Sigmoid colon (tissue), 4 donors: ENCODE measurements at regions not wholly inside any gene's neighbourhood (a gene's known extent, or its start where the extent isn't known, plus 50 kb on each side); places are given as distances from the start of the nearest gene placed in this dataset.
"Not testable (repeated sequence)": the region's sequence is repeated elsewhere in the genome, so short reads cannot be mapped to it uniquely, and the experiment has no call there.

Experiments used
- CTCF ChIP-seq, 4 experiments: fragments of 450-650 bp in 3 of 4; fragments of 200-600 bp in 1 of 4; IDR thresholded peaks; one replicate each; pipeline ENCODE4 v1.5.1; 2016 to 2019; ENCODE audit warnings: antibody characterized with exemption in 4 of 4, mild to moderate bottlenecking in 3 of 4, moderate library complexity in 2 of 4
- POLR2A ChIP-seq, 2 donors: fragments of 450-650 bp; IDR thresholded peaks; one replicate each; pipeline ENCODE4 v1.6.1; 2016; ENCODE audit warnings: antibody characterized with exemption in 2 of 2, mild to moderate bottlenecking in 2 of 2, moderate library complexity in 2 of 2
- POLR2AphosphoS5 ChIP-seq, 4 donors: sonication (generic); formaldehyde crosslinking; IDR thresholded peaks; one replicate each; pipeline ENCODE4 v1.6.1; 2017; ENCODE audit warnings: antibody characterized with exemption in 4 of 4

GRCh38 chr15:44898890-44899651, 57.4 kb upstream of the TERB2 start:
- TF ChIP-seq POLR2AphosphoS5, CTCF, POLR2A (IDR thresholded peaks at IDR 0.05): not testable (repeated sequence)
